HFF-Myc (cell line): ENCODE measurements at regions not wholly inside any gene's neighbourhood (a gene's known extent, or its start where the extent isn't known, plus 50 kb on each side); places are given as distances from the start of the nearest gene placed in this dataset.
"Not testable (repeated sequence)": the region's sequence is repeated elsewhere in the genome, so short reads cannot be mapped to it uniquely, and the experiment has no call there.

Experiments used
- DNase-seq: peaks from one replicate; pipeline ENCODE4 v3.0.0-alpha.2; 2011; ENCODE audit warnings: low read depth; ENCODE audit errors: extremely low read depth
- H3K4me3 ChIP-seq: replicated peaks from 2 replicates; pipeline ENCODE4 v1.5.1; 2011; ENCODE audit warnings: low read depth, mild to moderate bottlenecking, control low read depth, low read length
- CTCF ChIP-seq: IDR thresholded peaks from 2 replicates; pipeline ENCODE4 v1.5.1; 2012; ENCODE audit warnings: mild to moderate bottlenecking, low read depth, low read length, control low read depth; ENCODE audit errors: missing control alignments

- TF ChIP-seq CTCF: no peak
- no peak for DNase-seq
- H3K4me3 ChIP-seq: no peak overlapping the region
Observed at GRCh38 chr14:35927727-35928126, 101.6 kb downstream of the BRMS1L start.

GRCh38 chr14:35925319-35925718, 99.2 kb downstream of the BRMS1L start:
- no peak for TF ChIP-seq CTCF
- H3K4me3 ChIP-seq: no peak overlapping the region
- no peak for DNase-seq

GRCh38 chr14:35922590-35922989, 96.5 kb downstream of the BRMS1L start:
- not testable (repeated sequence) for H3K4me3 ChIP-seq, DNase-seq

- no peak overlapping the region for H3K4me3 ChIP-seq
- no peak for DNase-seq
- no peak for TF ChIP-seq CTCF
Observed at GRCh38 chr14:35921745-35922144, 95.6 kb downstream of the BRMS1L start.
